ENCODE measurements at regions not wholly inside any gene's neighbourhood (a gene's known extent, or its start where the extent isn't known, plus 50 kb on each side); places are given as distances from the start of the nearest gene placed in this dataset.
A peak's percentile ranks its signal among the peaks of the same experiment; 100 is the strongest.
"Not testable (repeated sequence)": the region's sequence is repeated elsewhere in the genome, so short reads cannot be mapped to it uniquely, and the experiment has no call there.

DNA sequence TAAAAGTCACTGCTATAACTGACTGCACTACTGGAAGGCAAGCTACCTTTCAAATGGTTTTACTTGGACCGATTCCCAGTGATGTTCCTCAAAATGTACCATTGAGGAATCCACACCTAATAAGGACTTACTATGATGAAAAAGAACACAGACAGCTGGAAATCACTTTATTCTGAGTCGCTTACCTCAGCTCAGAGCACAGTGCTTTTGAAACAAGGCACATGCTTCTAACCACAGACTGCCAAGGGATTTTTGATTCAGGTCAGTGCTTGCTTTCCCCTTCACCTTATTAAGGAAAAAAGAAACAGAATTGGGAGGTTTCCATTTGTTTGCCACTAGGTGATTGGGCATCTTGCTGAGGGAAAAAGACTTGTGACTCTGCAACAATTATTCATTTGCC lies 707.5 kb upstream of the FSHR start:
- DNase-seq: no peak

DNA sequence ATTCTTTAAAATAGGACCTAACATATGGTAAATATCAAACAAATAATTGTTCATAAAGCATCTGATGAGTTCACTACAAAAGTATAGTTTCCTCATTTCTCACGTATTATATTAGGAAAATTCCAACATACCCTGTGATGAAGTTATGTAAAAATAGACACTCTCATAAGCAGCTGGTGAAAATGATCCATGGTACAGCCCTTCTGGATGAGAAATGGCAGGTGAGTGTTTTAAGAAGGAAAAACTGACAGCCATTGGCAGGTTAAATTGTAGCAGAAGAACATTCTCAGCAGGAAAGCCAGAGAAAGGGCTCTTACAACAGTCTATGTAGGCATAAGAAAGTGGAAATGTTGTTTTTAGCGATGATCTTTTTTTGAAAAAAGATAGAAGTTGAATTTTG lies 706.5 kb upstream of the FSHR start:
- DNase-seq: no peak

DNA sequence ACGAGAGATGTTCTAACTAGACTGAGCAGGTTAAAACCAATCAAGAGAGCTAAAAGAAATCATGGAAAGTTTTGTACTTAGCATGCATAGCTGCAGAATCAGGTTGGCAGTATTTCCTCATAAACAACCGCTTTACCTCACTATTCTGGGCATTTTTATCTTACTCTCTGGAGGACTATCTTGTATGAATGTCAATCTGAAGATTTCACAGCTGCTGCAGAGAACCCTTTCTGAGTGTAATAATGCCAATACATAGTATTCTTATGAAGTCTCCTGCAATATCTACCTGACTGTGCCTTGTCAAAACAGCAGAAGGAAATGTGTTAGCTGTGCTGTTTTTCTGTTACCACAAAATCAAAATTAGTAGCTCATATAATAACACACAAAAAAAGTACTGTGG lies 705.9 kb upstream of the FSHR start:
- no peak for DNase-seq

DNA sequence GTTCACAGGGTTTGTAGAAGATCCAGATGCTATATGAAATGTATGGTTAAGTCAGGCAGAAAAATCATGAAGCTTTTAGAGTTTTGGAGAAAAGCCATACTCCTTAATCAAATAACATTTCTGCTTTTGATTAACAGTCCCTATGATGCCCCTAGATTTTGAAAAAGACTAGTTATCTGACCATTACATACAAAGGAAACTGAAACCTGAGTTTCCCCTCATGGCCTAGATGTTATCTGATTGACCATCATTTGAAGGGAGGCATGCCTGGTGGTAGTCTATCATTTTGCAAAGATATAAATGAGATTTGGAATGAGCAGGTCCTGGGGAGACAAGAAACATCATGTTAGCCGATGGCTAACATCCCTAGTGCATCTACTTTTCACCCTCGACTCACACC lies 704.3 kb upstream of the FSHR start:
- DNase-seq: no peak

DNA sequence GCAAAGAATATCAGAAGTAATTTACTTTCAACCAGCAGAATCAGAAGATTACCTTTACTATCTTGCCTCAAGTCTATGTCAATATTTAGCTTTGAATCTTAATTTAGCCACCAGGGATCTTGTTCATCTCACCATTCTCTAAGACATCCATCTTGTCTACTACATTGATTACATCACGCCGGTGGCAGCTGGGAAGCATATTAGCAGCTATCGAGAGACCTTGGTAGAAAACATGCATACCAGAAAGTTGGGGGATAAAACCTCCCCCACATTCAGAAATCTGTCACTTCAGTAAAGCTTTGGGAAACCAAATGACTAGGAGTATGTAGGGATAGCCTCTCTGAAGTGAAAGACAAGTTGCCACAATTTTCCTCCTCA lies 703.8 kb upstream of the FSHR start:
- DNase-seq: no peak

DNA sequence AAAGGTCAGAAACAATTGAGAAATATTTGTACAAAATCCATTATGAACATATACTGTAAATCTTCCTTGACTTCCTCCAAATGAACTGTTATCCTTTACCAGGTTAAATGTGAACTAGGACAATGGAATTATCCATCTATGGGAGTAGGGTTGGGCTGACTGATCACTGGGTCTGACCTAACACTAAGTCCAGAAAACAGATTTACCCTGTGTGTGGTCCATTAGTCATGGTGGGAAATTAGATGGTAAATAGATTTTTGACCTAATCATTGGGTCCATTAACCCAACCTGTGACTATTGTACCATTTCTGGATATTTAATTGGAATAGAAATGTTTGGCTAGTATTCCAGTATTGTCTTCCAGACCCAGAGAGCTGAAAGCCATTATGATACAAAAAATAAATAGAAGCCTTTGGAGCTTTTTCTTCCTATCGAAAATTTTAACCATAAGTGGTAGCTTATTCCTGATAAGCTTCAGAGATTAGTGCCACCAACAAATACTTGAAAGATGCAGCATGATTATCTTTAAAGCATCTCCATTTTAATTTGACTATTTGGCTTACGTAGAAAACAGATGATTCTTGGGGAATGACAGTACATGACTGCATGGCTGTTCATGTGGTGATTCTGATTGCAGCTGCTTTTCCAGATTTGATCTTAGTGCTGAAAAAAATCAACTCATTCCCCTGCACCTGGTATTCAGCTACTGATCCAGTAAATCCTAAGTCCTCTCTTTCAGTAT lies 703.2 kb upstream of the FSHR start:
- no peak for DNase-seq

DNA sequence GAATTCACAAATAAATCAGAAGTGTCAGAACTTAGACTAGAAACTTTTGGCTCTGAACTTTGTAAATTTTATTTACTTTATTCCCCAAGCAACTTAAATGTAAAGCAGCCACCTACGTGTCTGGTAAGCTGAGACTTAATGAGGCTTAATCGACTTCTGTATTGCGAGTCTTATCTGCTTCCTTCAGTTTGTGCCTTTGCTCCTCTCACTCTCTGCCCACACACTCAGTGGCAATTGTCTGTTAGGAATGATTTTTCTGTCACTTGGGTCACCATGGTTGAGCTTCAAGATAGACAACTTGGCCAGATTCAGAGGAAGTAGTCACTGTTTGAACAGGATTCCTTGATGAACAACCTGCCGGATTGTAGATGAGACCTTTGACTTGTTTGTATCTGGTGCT lies 691.4 kb upstream of the FSHR start:
- DNase-seq: no peak

DNA sequence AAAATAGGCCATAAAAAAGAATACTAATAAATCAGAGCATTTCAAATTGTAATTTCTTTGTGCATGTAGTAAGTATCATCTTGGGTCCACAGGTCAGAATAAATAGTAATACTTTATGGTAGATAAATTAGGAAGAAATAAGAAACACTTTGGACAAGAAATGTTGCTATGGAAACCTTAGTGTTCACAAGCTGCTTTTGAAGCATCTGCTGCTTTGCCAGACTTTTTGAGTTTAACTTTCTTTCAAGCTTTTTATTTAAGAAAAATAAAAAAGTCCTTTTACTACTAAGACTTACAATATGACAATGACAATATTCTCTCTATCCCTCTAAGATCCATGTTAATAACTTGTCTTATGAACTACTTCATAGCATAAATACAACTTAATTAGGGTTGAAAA lies 690.7 kb upstream of the FSHR start:
- DNase-seq: no peak

DNA sequence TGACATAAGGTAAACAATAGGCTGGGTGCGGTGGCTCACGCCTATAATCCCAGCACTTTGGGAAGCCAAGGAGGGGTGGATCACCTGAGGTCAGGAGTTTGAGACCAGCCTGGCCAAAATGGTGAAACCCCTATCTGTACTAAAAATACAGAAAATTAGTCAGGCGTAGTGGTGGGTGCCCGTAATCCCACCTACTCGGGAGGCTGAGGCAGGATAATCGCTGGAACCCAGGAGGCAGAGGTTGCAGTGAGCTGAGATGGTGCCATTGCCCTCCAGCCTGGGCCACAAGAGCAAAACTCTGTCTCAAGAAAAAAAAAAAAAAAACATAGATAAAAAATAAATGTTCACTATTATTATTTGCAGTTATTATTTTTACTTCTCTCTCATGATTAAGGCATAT lies 689.8 kb upstream of the FSHR start:
- DNase-seq: not testable (repeated sequence)

DNA sequence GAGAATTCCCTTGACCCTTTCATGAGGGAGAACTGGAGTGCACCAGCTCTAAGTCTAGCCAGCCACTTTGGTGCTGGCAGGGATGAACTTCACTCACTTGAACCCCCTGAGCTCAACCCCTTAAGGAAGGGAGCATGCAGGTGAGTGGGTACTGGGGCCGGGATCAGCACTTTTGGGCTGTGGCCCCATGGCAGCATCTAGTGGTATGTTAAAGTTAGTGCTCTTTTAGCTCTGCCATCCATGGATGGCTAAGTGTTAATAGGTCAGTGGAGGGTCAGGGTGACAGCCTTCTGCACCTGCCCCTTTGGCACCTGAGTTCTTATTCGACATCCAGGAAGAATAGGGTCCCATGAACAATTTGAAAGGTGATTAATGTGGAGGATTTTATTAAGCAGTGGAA lies 689.0 kb upstream of the FSHR start:
- no peak for DNase-seq

DNA sequence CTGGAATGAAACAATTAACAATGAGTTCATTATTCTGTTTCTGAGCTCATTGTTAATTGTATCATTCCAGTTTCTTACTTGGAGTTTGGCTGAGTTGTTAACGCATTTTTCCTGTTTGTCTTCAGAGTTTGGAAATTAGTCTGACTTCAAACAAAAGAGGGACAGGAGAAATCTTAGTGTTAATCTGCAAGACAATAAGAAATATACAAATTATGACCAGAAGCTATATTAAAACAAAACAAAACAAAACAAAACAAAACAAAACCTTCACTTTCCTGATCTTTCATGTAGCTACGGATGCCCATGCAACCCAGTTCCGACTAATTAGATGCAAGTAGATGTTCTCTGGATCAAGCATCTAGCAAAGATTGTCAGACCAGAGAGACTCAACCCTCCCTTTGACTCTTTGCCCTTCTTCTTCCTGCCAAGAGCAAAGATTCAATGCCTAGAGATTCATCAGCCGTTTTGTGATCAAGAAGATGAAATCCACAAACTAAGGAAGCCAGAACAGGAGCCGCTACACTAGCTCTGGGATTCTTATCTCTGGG lies 686.2 kb upstream of the FSHR start:
- DNase-seq: no peak

DNA sequence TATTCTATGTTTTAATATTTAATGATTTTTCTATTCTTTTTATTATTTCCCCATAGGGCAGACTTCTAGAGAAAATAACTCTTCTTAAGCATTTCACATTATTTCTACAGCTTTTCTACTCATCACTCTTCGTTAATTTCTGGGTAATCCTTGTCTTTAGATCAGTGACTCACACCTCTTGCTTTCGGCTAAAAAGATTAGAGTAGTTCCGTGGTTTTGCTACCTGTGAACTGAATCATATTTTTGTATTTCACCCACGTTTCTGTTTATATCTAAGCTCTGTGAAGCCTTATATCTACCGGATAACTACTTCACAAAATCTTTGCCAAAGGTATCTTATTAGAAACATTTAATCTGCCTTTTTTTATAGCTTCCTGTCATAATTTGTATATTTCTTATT lies 685.5 kb upstream of the FSHR start:
- no peak for DNase-seq

DNA sequence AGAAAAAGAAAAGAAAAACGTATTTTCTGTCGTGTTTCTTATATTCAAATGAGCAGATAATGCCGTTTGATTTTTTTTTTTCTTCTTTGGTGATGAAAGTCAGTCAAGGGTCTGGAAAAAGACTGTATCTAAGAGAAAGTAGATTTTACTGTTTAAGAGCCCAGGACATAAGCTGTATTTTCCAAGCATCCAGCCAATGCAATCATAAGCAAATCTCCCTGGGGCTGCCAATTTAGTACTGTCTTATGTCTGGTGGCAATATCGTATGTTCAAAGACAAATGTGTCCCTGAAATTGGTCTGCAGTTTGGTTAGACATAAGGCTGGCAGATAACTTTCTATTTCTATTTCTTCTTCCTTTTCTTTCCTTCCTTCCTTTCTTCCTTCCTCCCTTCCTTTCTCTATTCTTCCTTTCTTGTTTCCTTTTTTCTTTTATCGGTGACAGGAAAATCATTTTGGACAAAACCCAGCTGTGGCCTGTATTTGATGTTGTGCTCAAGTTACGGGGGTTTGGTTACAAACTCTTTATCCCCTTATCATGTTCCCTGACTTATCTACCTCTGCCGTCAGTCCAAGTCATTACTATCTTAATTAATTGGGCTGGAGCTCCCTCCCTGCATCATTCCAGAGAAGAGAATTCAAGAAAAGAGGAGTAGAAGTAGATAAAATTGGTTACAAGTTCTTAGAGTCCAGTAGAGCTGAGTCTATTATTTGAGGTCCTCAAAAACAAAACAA lies 683.4 kb upstream of the FSHR start:
- no peak for DNase-seq

DNA sequence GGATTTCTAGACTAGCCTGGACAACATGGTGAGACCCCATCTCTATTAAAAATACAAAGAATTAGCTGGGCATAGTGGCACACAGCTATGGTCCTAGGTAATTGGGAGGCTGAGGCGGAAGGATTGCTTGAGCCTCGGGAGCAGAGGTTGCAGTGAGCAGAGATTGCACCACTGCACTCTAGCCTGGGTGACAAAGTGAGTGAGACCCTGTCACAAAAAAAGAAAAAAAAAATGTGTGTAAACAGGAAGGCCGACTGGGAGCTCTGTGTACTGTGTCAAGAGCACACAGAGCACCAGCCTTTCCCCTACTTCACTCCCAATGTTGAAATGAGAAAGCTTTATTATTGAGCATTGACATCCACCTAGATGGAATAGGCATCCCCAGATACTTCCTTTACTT lies 681.7 kb upstream of the FSHR start:
- DNase-seq: no peak

DNA sequence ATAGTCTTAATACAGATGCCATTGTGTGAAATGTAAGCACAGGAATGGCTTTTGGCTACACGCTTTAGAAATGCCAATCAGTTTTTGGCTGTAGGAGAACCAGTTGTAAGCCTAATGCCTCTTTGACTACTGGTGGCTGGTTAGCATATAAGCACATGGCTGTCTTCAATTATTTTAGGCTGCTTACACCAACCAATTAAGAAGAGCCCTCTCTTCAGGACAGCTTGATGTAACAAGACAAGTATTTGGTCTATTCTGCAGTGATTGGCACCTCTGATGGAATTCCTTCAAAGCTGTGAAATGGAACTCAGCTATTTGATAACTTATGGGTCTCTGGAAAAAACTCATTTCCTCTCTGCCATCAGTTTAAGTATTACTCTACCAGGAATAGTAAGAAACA lies 680.1 kb upstream of the FSHR start:
- DNase-seq: no peak

DNA sequence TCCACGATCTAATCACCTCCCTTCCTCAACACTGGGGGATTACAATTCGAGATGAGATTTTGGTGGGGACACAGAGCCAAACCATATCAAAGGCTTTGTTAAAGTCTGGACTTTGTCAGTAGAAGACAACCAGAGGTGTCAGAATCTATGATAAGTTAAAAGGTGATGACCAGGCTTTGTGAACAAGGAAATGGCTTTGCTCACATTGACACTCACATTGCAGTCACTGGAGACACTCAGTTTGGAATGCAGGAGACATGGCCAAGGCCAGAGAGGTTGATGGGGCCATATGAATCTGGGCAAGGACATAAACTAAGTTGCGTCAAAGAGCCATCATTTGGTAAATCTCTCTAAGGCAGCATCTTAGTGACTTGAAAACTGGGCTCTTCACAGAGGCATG lies 678.2 kb upstream of the FSHR start:
- DNase-seq: no peak

DNA sequence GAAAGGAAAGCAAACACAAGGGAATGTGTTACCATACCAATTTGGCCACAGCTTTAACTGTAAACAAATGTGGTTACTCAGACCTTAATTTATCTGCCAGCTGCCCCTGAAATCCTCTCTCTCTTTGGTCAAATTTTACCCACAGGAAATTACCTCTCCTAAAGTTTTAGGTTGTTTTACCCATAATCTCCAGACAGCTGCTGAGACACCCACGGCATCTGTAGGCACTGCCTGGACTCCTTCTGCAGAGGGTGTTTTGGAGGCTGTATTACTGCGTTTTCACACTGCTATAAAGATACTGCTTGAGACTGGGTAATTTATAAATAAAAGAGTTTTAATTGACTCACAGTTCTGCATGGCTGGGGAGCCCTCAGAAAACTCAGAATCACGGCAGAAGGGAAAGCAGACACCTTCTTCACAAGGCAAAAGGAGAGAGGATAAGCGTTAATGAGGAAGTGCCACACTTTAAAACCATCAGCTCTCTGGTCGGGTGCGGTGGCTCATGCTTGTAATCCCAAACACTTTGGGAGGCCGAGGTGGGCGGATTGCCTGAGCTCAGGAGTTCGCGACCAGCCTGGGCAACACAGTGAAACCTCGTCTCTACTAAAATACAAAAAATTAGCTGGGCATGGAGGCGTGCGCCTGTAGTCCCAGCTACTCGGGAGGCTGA lies 677.5 kb upstream of the FSHR start:
- peak; percentile 41 for DNase-seq

DNA sequence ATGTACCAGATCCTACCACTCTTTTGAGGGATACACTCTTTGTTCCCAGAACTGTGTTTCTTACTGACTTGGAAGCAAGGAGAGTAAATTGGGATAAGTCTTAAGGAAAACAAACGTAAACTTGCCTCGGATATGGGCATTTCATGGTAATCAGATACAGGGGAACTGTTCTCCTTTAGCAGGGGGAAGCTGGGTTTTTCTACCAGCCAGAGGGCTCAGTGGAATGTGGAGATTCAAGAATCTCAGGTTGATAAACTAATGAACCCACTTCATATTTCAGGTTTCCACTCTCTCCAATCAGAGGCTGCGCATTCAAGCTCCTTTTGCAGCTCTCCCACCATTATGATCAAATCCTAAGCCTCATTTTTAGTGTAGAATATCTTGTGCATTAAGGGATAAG lies 676.5 kb upstream of the FSHR start:
- DNase-seq: no peak

DNA sequence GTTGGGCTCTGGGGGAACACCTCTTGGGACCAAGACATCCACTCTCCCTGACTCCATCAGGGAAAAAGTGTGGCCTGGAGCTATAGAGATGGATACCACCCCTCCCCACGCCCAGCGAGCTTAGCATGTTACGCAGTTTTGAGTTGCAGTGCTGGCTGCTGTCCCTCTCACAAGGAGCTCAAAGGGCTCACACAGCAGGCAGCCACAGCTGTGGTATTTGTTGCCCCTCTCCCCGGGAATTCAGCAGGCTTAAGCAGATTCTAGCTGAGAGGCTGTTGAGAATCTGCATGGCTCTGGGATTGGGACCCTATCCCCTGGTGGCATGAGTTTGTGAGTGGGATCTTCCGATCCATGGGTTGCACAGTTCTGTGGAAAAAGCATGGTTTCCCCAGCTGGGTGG lies 673.1 kb upstream of the FSHR start:
- no peak for DNase-seq

DNA sequence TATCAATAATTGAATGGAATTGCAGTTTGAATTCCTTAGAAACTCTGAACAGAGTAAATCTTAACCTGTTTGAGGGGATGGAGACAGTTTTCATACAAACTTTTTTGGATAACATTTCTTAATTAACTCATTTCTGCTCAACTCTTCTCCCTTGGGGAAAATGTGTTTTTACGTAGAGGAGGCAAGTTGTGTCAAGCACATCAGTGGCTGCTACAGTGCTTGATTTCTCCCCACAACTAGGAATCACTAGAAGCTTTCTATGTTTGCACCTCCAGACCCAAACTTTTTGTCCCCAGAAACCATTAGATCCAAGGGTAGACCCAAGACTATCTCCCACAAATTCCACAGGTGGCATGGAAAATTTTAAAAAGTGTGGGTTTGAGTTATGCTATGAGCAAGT lies 658.9 kb upstream of the FSHR start:
- DNase-seq: no peak

DNA sequence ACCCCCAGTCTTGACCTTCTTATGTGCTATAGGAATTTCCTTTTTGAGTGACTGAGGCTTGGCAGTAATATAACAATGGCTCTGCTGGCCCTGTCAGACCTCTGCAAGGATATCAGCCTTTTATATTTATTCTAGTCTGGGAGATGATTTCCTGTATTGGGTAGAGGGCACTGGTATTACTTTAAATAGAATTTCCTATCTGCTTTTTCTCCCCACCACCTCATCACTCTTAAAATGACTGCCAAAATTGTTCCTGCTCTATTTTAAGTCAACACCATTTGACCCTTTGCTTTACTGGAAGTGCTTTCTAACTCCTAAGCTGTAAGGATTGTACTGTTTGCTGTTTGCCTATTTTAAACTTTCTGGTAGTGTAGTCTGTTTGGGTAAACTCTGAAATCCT lies 658.4 kb upstream of the FSHR start:
- no peak for DNase-seq

DNA sequence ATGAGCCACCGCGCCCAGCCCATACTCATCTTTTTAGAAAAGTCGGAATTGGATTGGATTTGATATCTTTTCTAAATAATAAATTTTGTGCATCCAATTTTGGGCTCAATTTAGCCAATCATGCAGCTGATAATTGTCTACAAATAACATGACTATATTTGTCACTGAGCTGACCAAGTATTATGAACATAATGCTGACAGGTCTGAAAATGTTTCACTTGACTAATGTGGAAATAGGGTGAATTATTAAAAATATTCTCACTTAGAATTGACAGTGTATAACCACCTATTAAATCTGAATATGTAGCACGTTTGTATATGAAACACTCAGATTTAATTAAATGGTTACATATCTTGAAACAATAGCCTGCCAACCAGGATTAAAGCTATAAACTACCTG lies 657.2 kb upstream of the FSHR start:
- DNase-seq: no peak

DNA sequence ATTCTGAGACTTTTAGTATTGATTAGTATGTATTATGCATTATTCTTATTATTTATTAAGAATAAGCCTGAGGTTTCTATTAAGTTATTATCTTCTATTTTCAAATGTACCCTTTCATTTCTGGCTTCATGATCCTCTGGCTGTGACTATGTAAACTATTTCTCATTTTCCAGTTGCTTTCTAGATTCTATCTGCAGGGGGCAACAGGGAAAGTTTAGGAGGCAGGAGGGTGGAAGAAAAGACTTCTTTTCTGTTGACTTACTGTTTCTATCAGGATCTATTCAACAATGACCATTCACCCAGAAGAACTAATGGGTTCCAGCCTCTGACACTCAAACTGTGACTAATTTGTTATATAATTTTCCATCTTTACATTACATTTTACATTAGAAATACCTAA lies 653.4 kb upstream of the FSHR start:
- no peak for DNase-seq

DNA sequence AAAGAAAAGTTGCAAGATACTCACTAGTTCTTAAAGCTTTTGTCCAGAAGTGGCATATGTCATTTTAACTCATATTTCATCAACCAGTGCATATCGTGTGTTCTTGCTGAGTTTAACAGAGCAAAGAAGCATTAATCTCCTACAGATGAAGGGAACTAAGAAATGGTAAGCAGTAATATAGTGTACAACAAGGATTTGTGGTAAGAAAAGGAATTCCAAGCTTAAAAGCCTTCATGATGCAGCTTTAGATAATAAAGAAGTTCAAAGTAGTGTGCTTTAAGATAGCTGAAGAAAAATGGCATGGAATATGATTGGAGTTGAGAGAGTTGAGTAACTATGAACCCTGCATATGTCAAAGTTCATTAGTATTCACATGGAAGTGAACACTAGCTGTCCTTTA lies 649.8 kb upstream of the FSHR start:
- DNase-seq: no peak

Measured in NCI-H524 treated with DMSO at 0.1 percent for 48 hours (cell line).